ENCODE measurements at regions not wholly inside any gene's neighbourhood (a gene's known extent, or its start where the extent isn't known, plus 50 kb on each side); places are given as distances from the start of the nearest gene placed in this dataset.

DNA sequence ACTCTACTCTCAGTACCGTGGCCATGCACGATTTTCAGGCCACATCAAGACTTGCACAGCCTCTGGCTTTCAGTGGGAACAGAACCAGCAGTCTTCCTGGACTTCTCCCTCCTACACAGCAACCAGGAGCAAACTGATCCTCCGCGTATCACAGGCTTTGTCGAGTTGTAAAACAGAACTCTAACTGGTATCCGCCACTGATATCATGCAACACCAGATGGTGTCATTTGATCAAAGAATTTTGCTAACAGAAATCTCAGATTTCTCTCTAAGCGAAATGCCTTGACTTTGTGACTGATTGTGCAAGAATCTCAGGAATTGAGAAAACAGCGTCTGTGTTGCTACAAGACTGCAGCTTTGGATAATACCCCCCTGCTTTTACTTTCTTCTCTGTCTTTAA lies 85.7 kb downstream of the COPS8 start:
- no peak for DNase-seq

GRCh38 chr2:237171881-237172280 lies 86.2 kb downstream of the COPS8 start:
- DNase-seq: no peak

GRCh38 chr2:237177052-237177451 lies 91.4 kb downstream of the COPS8 start:
- DNase-seq: no peak

DNA sequence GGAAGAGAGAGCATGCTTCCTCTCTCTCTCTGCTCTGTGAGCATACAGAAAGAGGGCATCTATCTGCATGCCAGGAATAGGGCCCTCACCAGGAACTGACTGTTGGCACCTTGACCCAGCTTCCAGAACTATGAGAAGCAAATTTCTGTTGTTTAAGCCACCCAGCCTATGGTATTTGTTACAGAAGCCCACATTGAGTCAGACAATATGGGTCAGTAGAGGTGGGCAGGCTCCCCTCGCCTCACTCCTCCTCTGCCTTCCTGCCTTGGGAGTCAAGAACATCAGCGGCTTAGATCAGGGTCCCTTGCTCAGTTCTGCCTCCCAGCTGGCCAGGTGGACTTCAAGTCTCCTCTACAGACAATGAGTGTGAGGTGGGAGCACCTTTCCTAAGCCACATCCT lies 92.3 kb downstream of the COPS8 start:
- DNase-seq: no peak

DNA sequence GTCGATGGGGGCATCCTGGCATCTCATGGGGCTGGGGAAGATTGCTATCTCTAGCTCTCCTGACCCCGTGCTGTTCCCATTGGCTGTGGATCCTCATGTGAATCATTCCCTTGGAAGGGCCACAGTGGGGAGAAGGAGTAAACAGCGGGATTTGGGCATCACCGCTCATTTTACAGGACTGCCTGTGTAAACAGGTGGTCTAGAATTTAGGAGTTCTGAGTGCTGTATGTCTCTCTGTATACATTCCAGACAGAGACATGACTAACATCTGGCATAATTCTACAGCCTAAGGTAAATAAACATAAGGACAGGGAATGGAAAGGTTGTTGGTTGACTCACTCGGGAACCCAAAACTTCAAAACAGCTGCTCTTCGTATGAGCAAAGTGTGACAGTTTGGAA lies 92.7 kb downstream of the COPS8 start:
- DNase-seq: no peak

DNA sequence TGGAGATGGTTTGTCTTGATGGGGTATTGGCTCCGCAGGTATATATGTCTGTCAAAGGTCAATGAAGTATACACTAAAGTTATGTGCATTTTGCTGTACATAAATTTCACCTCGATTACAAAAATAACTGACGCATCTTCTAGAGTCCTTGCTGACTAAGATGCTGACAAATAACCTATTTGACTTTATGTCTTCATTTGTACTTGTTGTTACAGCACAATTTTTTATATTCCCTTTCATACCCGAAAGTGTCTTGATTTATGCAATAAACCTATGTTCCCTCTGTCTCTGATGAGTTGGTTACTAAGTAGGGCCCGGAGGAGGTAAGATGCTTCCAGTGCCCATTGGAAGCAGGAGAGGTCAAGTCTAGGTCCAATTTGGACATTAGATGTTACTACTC lies 93.5 kb downstream of the COPS8 start:
- no peak for DNase-seq

DNA sequence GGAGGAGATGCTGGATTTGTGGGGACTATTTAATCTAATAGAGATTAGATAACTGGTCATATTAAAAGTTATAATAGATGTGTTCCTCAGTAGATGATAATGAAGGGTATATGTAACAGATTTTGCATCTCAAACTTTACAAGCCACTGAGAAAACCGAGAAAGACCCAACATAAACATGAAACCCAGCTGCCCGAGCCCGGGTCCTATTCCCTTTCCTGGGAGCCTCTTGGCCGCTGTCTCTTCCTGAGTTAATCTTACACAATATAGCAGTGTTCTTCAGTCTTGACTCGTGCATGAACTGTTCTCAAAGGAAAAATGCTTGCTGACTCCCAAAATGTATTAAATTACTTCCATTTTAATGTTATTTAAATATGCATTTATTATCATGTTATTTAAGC lies 94.5 kb downstream of the COPS8 start:
- no peak for DNase-seq

DNA sequence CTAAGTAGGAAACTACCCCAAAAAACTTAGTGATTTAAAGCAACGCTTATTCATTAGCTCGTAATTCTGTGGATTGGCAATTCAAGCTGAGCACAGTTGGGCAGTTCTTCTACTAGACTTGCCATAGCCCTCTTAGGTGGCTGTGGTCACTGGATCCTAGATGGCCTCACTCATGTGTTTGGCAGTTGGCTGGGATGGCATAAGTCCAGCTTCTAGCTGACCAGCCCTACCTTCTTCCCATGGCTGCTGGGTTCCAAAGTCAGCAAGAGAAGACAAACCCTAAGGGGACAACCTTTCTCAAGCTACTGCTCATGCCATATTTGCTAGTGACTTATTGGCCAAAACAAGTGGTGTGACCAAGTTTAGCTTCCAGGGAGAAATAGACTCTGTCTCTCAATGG lies 95.3 kb downstream of the COPS8 start:
- no peak for DNase-seq

- no peak for DNase-seq
Observed at GRCh38 chr2:237181844-237182243, 96.2 kb downstream of the COPS8 start.

DNA sequence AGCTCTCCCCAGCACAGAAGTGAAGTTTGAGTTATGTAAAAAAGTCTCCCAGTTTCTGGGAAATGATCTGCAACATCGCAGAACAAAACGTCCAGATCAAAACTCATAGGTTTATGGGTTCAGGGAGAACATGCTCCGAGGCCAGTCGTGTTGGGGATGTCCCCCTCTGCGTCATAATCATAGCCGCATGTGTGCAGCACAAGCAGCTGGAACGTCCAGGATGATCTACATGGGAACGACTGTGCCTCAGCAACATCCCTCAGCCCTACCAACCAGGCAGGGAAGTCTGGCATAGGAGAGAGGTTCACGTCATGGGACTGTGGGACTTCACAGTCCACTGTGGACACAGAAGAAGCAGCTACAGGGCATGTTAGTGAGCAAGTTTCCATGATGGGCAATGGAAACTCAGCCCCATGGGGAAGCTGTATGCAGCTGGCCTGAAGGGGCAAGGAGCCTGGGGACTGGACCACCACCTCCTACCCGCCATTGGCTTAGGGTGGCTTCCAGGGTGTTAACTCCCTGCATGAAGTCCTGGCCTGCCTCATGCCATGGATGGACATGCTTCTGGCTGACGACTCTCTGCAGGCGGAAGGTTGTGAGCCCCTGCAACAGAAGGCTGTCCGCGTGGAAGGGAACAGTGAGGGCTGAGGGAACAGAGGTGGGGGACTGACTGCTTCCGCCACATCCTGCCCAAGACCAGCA lies 96.9 kb downstream of the COPS8 start:
- no peak for DNase-seq

DNA sequence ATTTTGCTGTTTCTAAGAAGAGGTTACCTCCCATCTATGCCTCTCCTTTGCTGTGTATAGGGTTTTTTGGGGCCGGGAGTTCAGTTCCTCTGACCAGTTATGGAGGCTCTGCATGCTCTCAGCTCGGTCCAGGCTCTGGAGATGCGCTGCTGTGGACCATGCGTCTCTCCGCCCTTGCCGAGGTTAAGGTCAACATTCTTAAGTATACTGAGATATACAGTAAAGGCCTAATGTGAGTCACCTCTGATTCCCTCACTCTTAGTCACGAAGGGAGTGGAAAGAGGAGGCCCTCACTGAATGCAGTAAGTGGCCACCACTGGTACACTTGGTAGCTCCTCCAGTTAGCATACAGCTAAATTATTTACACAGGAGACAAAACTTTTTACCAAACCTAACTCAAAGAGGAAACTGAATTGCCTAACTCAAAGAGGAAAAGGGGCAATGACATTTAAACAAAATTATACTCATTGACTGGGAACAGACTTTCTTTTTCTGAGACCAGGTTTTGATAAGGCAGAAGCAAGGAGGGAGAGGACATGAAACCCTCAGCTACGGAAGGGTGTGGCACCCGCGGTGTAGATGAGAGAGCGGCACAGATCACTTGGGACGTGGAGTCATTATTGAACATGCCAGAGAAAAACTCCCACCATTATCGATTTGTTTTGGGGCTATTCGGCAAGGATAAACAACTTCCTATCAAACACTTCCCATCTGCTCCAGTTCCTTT lies 98.7 kb downstream of the COPS8 start:
- DNase-seq: no peak

DNA sequence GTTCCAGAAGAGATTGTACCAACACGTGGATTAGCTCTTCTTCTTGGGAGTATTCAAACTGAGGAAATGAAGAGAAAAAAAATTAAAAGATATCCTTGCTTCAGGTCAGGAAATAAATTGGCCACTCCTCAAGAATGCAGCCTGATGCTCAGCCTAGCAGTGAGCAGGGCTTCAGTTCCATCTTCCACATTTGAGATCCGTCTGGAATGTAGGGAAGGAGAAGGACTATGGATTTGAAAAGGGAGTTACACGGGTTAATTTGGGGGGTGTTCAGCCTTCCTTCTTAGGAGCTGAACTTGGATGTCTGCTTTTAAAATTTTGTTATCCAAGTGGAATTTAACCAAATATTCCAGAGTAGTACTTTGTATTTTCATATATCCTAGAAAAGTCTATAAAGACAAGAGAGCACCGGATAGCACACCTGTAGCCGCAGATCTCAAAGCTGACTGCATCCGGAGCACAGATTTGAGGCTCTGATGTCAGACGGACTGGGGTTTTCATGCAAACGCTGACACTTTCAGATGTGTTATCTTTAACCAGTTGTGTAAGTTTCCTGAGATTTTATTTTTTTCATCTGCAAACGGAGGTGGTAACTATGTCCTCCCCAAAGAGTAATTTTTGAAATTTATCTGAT lies 99.3 kb downstream of the COPS8 start:
- no peak for DNase-seq

DNA sequence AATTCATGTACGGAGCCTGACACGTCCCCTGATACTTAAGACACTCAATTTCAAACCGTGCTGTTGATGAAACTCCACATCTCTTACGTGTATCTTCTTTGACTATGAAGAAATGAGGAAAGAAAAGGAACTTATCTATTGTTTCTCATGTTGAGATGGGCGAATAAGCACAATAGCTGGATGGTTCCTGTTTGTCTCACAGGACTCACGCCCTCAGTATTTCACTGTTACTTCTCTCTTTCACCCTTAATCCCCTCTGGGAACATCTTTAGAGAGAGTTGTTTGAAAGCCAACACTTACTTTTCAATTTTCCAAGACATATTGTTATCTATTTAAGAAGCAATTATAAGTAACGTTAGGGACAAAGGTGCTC lies 99.8 kb downstream of the COPS8 start:
- DNase-seq: no peak

DNA sequence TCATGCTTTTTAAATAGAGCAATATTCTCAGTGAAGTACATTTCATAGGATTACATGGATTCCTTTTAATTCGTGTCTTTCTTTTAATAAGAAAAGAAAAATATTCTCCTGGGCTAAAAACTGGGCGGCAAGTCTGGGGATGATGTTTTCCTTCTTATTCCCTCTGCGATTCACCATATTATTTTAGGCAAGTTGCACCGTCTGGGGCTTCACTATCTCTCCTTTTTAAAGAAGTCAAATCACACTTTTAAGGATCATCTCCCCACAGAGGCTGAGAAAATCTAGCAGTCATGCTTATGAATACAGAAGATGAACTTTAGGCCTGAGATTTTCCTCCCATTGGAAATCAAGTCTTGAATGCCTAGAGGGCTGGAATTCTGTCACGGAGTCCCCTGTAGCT lies 104.1 kb downstream of the COPS8 start:
- no peak for DNase-seq

DNA sequence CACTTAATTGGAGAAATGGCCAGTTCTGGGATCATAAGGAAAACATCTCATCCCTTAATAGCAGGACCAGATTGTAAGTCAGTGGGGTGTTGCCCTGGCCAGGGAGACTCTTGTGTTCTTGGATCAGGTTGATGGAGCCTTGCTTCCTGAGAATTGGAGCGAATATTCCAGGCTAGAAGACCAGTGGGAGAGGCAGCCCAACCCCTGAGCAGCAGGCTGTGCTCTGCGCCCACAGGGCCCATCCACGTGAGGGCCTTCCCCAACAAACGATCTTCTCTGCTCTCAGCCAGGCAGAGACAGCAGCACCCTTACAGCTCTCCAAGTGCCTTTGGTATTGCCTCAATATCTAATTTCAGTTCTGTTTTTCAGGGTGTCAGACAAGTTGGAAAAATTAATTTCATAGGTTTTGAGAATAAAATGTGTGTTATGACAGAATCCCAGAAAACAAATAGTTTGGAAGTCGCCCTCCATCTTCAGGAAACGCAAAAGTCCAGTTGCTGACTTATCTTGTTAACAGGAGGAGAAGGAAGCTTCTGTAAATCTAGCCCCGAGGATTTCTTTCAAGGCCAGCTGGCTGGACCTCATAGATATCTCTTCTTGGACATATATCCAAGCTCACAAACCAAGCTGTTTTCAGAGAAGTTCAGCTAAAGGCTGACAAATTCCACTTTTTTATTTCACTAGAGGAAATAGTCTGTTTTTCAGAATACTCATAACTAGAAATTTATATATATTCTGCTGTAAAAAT lies 105.5 kb downstream of the COPS8 start:
- no peak for DNase-seq

DNA sequence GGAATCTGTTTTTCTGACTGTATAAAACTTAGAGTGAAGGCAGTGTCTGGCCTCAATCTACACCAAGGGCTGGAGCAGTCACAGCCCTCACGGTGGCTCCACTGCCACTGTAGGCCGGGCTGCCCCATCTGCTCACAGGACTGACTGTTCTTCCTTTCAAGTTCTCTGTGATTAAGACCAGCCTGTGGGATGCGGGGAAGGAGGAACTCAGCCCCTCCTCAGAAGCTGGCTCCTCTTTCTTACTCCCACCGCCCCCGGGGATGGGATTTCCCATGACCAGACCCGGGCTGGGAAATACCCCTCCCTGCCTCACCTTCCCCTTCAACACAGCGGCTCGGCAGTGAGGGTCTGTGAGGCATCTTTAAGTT lies 106.0 kb downstream of the COPS8 start:
- DNase-seq: no peak

DNA sequence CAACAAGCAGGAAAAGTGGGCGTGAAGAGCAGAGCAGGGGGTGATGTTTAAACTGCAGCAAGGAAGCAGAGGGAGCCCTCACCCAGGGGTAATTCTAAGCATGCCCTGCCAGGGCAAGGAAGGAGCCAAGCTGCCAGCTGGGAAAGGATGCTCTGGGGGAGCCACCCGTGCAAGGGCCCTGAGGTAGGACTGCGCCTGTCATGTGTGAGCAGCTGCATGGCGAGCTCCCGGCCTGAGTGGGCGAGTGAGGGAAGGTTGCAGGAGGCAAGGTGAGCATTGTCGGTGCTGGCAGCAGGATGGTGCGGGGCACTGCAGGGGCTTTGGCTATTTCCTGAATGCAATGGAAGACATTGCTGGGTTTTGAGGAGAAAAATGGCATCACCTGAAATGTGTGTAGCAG lies 107.2 kb downstream of the COPS8 start:
- DNase-seq: no peak

DNA sequence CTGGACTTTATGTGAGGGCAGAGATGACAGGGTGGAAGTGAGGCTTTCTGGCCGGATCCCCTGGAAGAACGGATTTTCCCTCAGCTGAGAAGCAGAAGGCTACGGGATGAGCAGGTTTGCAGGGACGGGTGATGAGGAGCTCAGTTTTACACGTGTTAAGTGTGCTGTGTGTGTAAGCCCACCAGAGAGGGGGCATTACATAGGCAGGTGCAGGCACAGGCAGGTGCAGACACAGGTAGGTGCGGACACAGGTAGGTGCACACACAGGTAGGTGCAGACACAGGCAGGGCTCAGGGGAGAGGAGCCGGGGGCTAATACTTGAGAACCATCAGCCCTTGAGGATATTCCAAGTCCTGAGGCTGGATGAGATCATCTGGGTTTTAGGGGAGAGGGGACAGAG lies 107.7 kb downstream of the COPS8 start:
- DNase-seq: no peak

- DNase-seq: no peak
Observed at GRCh38 chr2:237194081-237194480, 108.4 kb downstream of the COPS8 start.

- no peak for DNase-seq
Observed at GRCh38 chr2:237194906-237195305, 109.2 kb downstream of the COPS8 start.

- DNase-seq: no peak
Observed at GRCh38 chr2:237195396-237196120, 109.9 kb downstream of the COPS8 start.

- no peak for DNase-seq
Observed at GRCh38 chr2:237196409-237196808, 110.7 kb downstream of the COPS8 start.
